ENCODE measurements at regions not wholly inside any gene's neighbourhood (a gene's known extent, or its start where the extent isn't known, plus 50 kb on each side); places are given as distances from the start of the nearest gene placed in this dataset.
"Not testable (repeated sequence)": the region's sequence is repeated elsewhere in the genome, so short reads cannot be mapped to it uniquely, and the experiment has no call there.

DNA sequence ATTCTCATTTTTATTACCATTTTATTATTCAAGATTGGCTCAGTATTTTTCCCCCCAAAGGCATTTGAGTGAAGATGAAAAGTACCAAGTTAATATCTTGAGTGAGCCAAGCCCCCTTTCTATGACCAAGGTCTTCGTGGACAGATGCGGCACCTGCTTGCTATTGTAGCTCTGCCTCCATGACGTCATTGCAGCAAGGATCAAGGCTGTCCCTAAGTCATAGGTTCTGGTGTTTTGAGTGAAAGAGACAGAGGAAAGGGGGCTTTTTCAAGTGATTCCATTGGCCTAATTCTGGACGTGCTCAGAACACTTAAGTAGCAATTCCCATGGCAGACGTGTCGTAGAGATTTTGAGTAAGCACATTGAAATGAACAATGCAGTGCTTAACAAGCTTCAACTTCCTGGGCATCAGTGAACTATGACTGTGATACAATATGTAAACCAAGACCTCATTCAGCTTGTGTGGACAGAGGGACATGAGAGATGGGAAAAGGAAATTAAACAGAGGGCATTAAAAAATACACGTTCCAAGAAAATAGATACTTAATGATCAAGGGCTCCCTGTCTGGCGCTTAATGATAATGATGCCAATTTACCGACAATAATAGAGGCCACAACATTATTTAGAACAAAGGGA lies 248.7 kb upstream of the NPVF start:
- TF ChIP-seq CTCF (conservative IDR thresholded peaks at IDR 0.05; ENCODE audit: low read depth, low read length): no peak
- no peak overlapping the region for H3K4me3 ChIP-seq (ENCODE audit: low read depth, low read length)
- no peak for DNase-seq (ENCODE audit: low read depth)

DNA sequence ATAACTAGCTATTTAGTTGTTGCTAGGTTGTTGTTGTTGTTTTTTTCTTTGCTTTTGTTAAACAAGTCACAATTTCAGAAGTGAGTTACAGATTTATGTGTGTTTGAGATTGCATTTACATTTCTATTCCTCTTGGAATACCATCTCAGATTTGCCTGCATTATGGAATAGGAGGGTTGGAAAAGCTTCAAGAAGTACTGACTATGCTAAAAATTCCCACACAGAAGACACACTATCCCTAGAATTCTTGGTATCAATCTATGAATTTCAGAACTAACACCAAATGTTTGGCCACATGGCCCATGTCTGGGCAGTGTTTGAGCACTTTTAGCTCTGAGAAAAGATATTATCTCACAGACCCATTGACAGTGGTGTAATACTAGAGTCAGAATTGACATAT lies 249.9 kb upstream of the NPVF start:
- not testable (repeated sequence) for DNase-seq (ENCODE audit: low read depth); H3K4me3 ChIP-seq (ENCODE audit: low read depth, low read length)

DNA sequence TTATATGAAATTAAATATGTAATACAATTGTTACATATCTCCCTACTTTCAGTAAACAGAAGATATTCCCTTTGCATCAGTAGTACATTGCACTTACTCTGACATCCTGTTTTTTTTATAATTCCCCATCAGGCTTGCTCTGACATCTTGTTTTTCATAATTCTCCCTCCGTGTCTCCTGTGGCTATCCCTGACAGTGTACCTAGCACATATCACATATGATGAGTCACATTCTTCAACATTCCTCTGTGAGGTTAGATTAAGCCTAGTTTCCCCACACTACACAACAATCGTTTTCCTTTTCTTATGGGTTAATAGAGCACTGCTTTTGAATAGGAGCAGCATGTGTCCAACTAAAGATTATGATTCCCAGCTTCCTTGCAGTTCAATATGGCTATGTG lies 250.6 kb upstream of the NPVF start:
- H3K4me3 ChIP-seq (ENCODE audit: low read depth, low read length): no peak overlapping the region
- DNase-seq (ENCODE audit: low read depth): no peak
- no peak for TF ChIP-seq CTCF (conservative IDR thresholded peaks at IDR 0.05; ENCODE audit: low read depth, low read length)

GRCh38 chr7:25481891-25482290 lies 253.6 kb upstream of the NPVF start:
- no peak for DNase-seq (ENCODE audit: low read depth)
- TF ChIP-seq CTCF (conservative IDR thresholded peaks at IDR 0.05; ENCODE audit: low read depth, low read length): no peak
- no peak overlapping the region for H3K4me3 ChIP-seq (ENCODE audit: low read depth, low read length)

- no peak overlapping the region for H3K4me3 ChIP-seq (ENCODE audit: low read depth, low read length)
- TF ChIP-seq CTCF (conservative IDR thresholded peaks at IDR 0.05; ENCODE audit: low read depth, low read length): no peak
- no peak for DNase-seq (ENCODE audit: low read depth)
Observed at GRCh38 chr7:25482631-25483030, 254.3 kb upstream of the NPVF start.

DNA sequence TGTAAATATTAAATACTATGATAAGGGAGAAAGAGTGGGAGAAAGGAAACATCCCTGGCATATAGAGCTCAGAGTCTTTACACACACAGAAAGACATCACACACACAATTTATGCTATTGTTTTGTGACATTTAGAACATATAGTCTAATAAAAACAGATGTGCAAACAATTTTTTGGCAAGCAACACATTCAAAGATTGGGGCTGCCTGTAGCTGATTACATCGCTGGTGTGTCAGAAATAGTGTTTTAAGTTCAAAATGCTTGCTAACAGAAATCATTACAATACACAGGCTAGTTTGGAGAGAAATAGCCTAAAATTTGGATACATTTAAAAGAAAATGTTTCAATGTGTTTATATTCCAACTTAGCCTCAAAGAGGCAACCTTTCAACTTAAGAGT lies 256.7 kb upstream of the NPVF start:
- TF ChIP-seq CTCF (conservative IDR thresholded peaks at IDR 0.05; ENCODE audit: low read depth, low read length): no peak
- no peak overlapping the region for H3K4me3 ChIP-seq (ENCODE audit: low read depth, low read length)

GRCh38 chr7:25486656-25487055 lies 258.4 kb upstream of the NPVF start:
- no peak for DNase-seq (ENCODE audit: low read depth)
- no peak overlapping the region for H3K4me3 ChIP-seq (ENCODE audit: low read depth, low read length)
- no peak for TF ChIP-seq CTCF (conservative IDR thresholded peaks at IDR 0.05; ENCODE audit: low read depth, low read length)

More for the DNA sequence above, 256.7 kb upstream of the NPVF start:
- DNase-seq (ENCODE audit: low read depth): no peak
